Neural crest cell (in vitro differentiated cells): ENCODE measurements at regions not wholly inside any gene's neighbourhood (a gene's known extent, or its start where the extent isn't known, plus 50 kb on each side); places are given as distances from the start of the nearest gene placed in this dataset.

Experiments
- DNase-seq: peaks from one replicate; pipeline ENCODE4 v3.0.0; 2021; ENCODE audit warnings: low read depth, mixed read lengths, low spot score
- H3K27ac Mint-ChIP-seq: one replicate; pipeline ENCODE4 v1.8.0; 2021; ENCODE audit warnings: mild to moderate bottlenecking, mixed read lengths; ENCODE audit not compliant: unreplicated experiment
- H3K27me3 Mint-ChIP-seq: 2 replicates; pipeline ENCODE4 v1.8.0; 2021; ENCODE audit warnings: low read depth, mild to moderate bottlenecking, mixed read lengths
- H3K36me3 Mint-ChIP-seq: 2 replicates; pipeline ENCODE4 v1.8.0; 2021; ENCODE audit warnings: low read depth, mild to moderate bottlenecking, mixed read lengths
- H3K4me1 Mint-ChIP-seq: 2 replicates; pipeline ENCODE4 v1.8.0; 2021; ENCODE audit warnings: mixed read lengths
- H3K4me3 Mint-ChIP-seq: one replicate; pipeline ENCODE4 v1.8.0; 2021; ENCODE audit warnings: mild to moderate bottlenecking, mixed read lengths
- H3K9me3 Mint-ChIP-seq: 2 replicates; pipeline ENCODE4 v1.8.0; 2021; ENCODE audit warnings: mixed read lengths
- TF ChIP-seq, protein P1 (sequence below): fragments of 200-600 bp; sonication (generic); conservative IDR thresholded peaks from 2 replicates; pipeline ENCODE4 v1.5.0; 2021; ENCODE audit warnings: antibody characterized with exemption, mild to moderate bottlenecking

DNA sequence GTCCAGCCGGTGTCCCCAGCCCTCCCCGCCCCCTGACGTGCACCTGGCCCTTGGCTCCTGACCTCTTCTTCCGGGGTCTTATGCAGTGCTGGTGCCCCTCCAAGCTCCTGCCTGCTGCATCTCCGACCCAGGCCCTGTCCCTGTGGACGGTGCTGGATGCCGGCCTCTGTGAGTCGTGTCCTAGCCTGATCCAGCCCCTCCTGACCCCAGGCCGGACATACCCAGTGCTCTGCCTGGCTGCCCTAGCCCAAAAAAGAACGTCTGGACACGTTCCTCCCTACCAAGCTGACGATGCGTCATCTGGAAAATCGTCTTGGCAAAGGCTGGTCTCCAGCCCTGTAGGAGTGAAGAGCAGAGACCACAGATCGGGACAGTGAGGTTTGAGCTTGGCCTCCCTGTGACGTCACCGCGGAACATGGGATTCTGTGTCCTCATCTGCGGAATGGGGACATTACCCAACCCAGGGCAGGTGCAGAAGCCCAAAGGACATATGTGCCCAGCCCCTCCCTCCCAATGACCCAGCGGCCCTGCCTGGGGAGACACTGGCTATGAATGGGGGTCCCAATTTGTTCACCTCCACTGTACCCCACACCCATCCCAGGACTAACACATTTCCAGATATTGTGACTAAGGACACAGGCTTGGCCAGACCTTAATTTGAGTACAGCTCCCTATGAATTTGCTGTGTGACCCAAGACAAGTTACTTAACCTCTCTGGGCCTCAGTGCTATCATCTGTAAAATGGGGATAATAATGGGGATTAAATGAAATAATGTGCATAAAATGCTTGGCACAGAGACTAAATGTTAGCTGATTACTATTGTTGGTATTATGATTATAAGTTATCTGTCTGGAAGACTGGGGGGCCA is 51.0 kb upstream of the BCL11B start:
- Mint-ChIP-seq H3K27me3 (peaks cover 2% of the 10 kb centered on the region), H3K9me3 (no peaks in the 10 kb centered on the region)
- no peak for DNase-seq

DNA sequence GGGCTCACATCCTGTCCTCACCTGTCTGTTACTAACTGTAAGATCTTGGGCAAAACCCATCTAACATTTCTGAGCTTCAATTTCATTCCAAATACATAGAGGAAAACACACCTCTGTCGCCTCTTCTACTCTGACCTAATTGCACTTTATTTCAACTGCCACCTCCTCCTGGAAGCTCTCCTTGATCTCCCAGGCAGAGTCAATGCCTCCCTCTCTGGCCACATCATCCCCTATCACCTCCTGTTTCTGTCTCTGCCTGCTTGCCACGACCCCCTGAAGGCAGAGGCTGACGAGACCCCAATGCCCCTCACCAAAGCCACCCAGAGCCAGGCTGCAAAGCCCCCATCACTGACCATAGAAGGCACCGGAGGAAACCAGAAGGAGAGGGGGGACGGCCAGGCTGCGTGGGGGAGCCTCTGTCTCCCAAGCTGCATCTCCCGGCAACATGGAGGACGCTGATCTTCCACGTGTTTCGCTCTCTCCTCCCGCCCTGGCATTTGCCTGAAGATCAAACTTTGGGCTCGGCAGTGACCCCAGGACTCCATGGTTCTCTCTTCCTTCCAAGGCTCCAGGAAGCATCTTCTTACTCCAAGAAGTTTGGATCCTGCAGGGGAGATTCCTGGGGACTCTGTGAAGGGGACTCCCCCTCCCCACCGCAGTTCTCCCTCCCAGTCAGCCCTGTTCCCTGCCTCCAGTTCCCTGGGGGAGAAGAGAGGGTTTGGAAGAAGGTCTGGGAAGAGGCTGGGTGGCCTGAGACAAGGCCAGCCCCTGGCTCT is 50.1 kb upstream of the BCL11B start:
- peaks cover 14% of the 10 kb centered on the region for H3K4me1 Mint-ChIP-seq
- DNase-seq: no peak
- no peak overlapping the region for H3K27ac Mint-ChIP-seq
- no peak overlapping the region for H3K4me3 Mint-ChIP-seq
- no peaks in the 10 kb centered on the region for H3K27me3 Mint-ChIP-seq
- no peaks in the 10 kb centered on the region for H3K9me3 Mint-ChIP-seq
- TF ChIP-seq, protein P1, sequence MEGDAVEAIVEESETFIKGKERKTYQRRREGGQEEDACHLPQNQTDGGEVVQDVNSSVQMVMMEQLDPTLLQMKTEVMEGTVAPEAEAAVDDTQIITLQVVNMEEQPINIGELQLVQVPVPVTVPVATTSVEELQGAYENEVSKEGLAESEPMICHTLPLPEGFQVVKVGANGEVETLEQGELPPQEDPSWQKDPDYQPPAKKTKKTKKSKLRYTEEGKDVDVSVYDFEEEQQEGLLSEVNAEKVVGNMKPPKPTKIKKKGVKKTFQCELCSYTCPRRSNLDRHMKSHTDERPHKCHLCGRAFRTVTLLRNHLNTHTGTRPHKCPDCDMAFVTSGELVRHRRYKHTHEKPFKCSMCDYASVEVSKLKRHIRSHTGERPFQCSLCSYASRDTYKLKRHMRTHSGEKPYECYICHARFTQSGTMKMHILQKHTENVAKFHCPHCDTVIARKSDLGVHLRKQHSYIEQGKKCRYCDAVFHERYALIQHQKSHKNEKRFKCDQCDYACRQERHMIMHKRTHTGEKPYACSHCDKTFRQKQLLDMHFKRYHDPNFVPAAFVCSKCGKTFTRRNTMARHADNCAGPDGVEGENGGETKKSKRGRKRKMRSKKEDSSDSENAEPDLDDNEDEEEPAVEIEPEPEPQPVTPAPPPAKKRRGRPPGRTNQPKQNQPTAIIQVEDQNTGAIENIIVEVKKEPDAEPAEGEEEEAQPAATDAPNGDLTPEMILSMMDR: no peak
- H3K36me3 Mint-ChIP-seq: no peaks in the 10 kb centered on the region

More for the DNA sequence above, 51.0 kb upstream of the BCL11B start:
- Mint-ChIP-seq H3K27ac (no peak overlapping the region), H3K36me3 (no peaks in the 10 kb centered on the region), H3K4me1 (peaks cover 15% of the 10 kb centered on the region), H3K4me3 (no peak overlapping the region)
- TF ChIP-seq, protein P1: no peak
